K562 (cell line): ENCODE measurements at regions not wholly inside any gene's neighbourhood (a gene's known extent, or its start where the extent isn't known, plus 50 kb on each side); places are given as distances from the start of the nearest gene placed in this dataset.

Source experiments
- ATAC-seq: fragments of 200-7000 bp; cut with Tn5 transposase; 3 replicates; pipeline ENCODE4 v1.9.1; 2020; ENCODE audit warnings: moderate library complexity
- BruUV-seq: library from RNA; stranded (reverse); fragments of 400-500 nt; replicated peaks from 2 replicates; lab custom pipeline; 2021; lab: Mats Ljungman, UMichigan
- CTCF ChIA-PET: fragments of 300-600 bp; formaldehyde crosslinking; extraction: SDS; loops from one replicate; lab custom pipeline; 2021; ENCODE audit warnings: low intra/inter-chr PET ratio; lab: Yijun Ruan, JAX
- POLR2A ChIA-PET: fragments of 300-600, 350-650 bp; sonication (Branson Sonifier 250); formaldehyde crosslinking; extraction: SDS; loops from one replicate; lab custom pipeline; 2021; ENCODE audit warnings: antibody characterized with exemption, inconsistent platforms; lab: Yijun Ruan, JAX
- DNase-seq, 4 experiments: peaks; one replicate each; pipeline versions ENCODE4 v3.0.0 to v3.0.0-alpha.2; 2011 to 2018; ENCODE audit warnings: low spot score in 3 of 4, mixed read lengths in 3 of 4; ENCODE audit errors: extremely low read depth in 1 of 4
- FAIRE-seq: peaks from 2 replicates; lab custom pipeline; 2011; peaks lifted over from hg19 to GRCh38; lab: Jason Lieb, UNC
- H2AFZ ChIP-seq: 2 replicates; pipeline ENCODE4 v1.6.0; 2011; ENCODE audit warnings: low read depth, low read length, control low read depth, inconsistent platforms
- H3K27ac ChIP-seq: fragments of 200-600 bp; 3 replicates; pipeline ENCODE4 v1.8.0; 2011; ENCODE audit warnings: low read depth, mild to moderate bottlenecking, control low read depth, inconsistent platforms, low read length, moderate library complexity, mixed read lengths; ENCODE audit errors: extremely low read depth
- H3K27me3 ChIP-seq, 2 experiments: fragments of 300-600 bp in 1 of 2; 2 replicates in 1 of 2; 3 replicates in 1 of 2; pipeline versions ENCODE4 v1.6.0 to v1.8.0; 2011; ENCODE audit warnings: inconsistent platforms in 2 of 2, low read length in 2 of 2, mild to moderate bottlenecking in 1 of 2, mixed read lengths in 1 of 2, moderate library complexity in 1 of 2; ENCODE audit not compliant: control insufficient read depth in 2 of 2, insufficient read depth in 2 of 2
- H3K36me3 ChIP-seq: fragments of 300-600 bp; 3 replicates; pipeline ENCODE4 v1.8.0; 2011; ENCODE audit warnings: mild to moderate bottlenecking, low read length, inconsistent platforms; ENCODE audit not compliant: control insufficient read depth, insufficient read depth
- H3K4me1 ChIP-seq, 2 experiments: fragments of 200-600 bp in 1 of 2; replicated peaks in 1 of 2; 2 replicates in 1 of 2; 3 replicates in 1 of 2; pipeline versions ENCODE4 v1.5.1 to v1.8.0; 2011; ENCODE audit warnings: inconsistent platforms in 2 of 2, low read length in 2 of 2, mild to moderate bottlenecking in 1 of 2, mixed read lengths in 1 of 2, moderate library complexity in 1 of 2; ENCODE audit not compliant: control insufficient read depth in 2 of 2, insufficient read depth in 2 of 2
- H3K4me2 ChIP-seq: 2 replicates; pipeline ENCODE4 v1.6.1; 2011; ENCODE audit warnings: low read length, control low read depth, inconsistent platforms, mixed read lengths; ENCODE audit not compliant: insufficient read depth
- H3K4me3 ChIP-seq: fragments of 200-600 bp; sonication (generic), shearing (Covaris generic); 2 replicates; pipeline ENCODE4 v1.5.1; 2016; ENCODE audit warnings: control low read depth, inconsistent platforms
- H3K79me2 ChIP-seq: fragments of 200-600 bp; 3 replicates; pipeline ENCODE4 v1.8.0; 2011; ENCODE audit warnings: low read length, inconsistent platforms; ENCODE audit not compliant: control insufficient read depth, insufficient read depth
- H3K9ac ChIP-seq, 2 experiments: 2 replicates each; pipeline versions ENCODE4 v1.6.0 to v1.6.1; 2011; ENCODE audit warnings: low read depth in 2 of 2, low read length in 2 of 2, control low read depth in 1 of 2, inconsistent platforms in 1 of 2, mild to moderate bottlenecking in 1 of 2, mixed read lengths in 1 of 2; ENCODE audit not compliant: insufficient read depth in 1 of 2
- H3K9me1 ChIP-seq: one replicate; pipeline ENCODE4 v1.6.0; 2011; ENCODE audit warnings: inconsistent platforms, mild to moderate bottlenecking, low read length, moderate library complexity; ENCODE audit not compliant: control insufficient read depth, insufficient read depth
- H3K9me3 ChIP-seq: replicated peaks from 2 replicates; pipeline ENCODE4 v1.5.1; 2011; ENCODE audit warnings: low read depth, low read length, inconsistent platforms; ENCODE audit not compliant: control insufficient read depth, insufficient read depth
- H4K20me1 ChIP-seq: replicated peaks from 2 replicates; pipeline ENCODE4 v1.6.1; 2011; ENCODE audit warnings: low read length, inconsistent platforms, mixed read lengths; ENCODE audit not compliant: control insufficient read depth, insufficient read depth
- BCLAF1 ChIP-seq, 2 experiments: fragments of 450-650 bp in 1 of 2; IDR thresholded peaks; 2 replicates each; pipeline ENCODE4 v1.6.1; 2011 to 2017; ENCODE audit warnings: low read depth in 2 of 2, antibody characterized with exemption in 1 of 2, borderline replicate concordance in 1 of 2, low read length in 1 of 2, mild to moderate bottlenecking in 1 of 2, mixed read lengths in 1 of 2; ENCODE audit not compliant: control insufficient read depth in 1 of 2
- CXXC5 ChIP-seq: fragments of 250-450 bp; sonication (Bioruptor Pico); IDR thresholded peaks from 2 replicates; pipeline ENCODE4 v1.8.0; 2022; ENCODE audit warnings: inconsistent platforms, mild to moderate bottlenecking, moderate library complexity
- FOXJ3 ChIP-seq: sonication (generic); formaldehyde crosslinking; IDR thresholded peaks from 2 replicates; pipeline ENCODE4 v1.4.0; 2020; ENCODE audit warnings: mild to moderate bottlenecking, missing genetic modification reagents
- HBP1 ChIP-seq: fragments of 450-650 bp; formaldehyde crosslinking; IDR thresholded peaks from 2 replicates; pipeline ENCODE4 v1.4.0; 2022; ENCODE audit warnings: missing genetic modification characterization
- HDAC2 ChIP-seq: fragments of 450-650 bp; IDR thresholded peaks from 2 replicates; pipeline ENCODE4 v1.6.1; 2016; ENCODE audit warnings: mild to moderate bottlenecking
- HMG20B ChIP-seq: fragments of 250-450 bp; sonication (Bioruptor Pico); IDR thresholded peaks from 2 replicates; pipeline ENCODE4 v1.5.0; 2021; ENCODE audit warnings: mild to moderate bottlenecking
- HOXB6 ChIP-seq: fragments of 250-450 bp; sonication (Bioruptor Pico); IDR thresholded peaks from 2 replicates; pipeline ENCODE4 v1.5.1; 2022; ENCODE audit warnings: mild to moderate bottlenecking, borderline replicate concordance
- KDM1A ChIP-seq, 2 experiments: fragments of 450-650 bp; IDR thresholded peaks; 2 replicates each; pipeline ENCODE4 v1.6.1; 2016; ENCODE audit warnings: mild to moderate bottlenecking in 2 of 2
- LCOR ChIP-seq: sonication (generic); formaldehyde crosslinking; IDR thresholded peaks from 2 replicates; pipeline ENCODE4 v1.8.0; 2022; ENCODE audit warnings: mild to moderate bottlenecking, missing genetic modification reagents
- NR3C1 ChIP-seq: sonication (generic); formaldehyde crosslinking; IDR thresholded peaks from 2 replicates; pipeline ENCODE4 v1.8.1; 2022; ENCODE audit warnings: missing genetic modification reagents
- PHB2 ChIP-seq: fragments of 450-650 bp; IDR thresholded peaks from 2 replicates; pipeline ENCODE4 v1.6.1; 2017; ENCODE audit warnings: low read depth
- THAP7 ChIP-seq: fragments of 250-450 bp; sonication (Bioruptor Pico); IDR thresholded peaks from 2 replicates; pipeline ENCODE4 v1.5.0; 2021
- TRIM28 ChIP-seq: fragments of 450-650 bp; IDR thresholded peaks from 2 replicates; pipeline ENCODE4 v1.6.1; 2017
- ZFP30 ChIP-seq: fragments of 250-450 bp; sonication (Bioruptor Pico); IDR thresholded peaks from 2 replicates; pipeline ENCODE4 v1.8.0; 2022; ENCODE audit warnings: moderate library complexity, mild to moderate bottlenecking, inconsistent platforms, borderline replicate concordance
- ZNF41 ChIP-seq: fragments of 250-450 bp; sonication (Bioruptor Pico); conservative IDR thresholded peaks from 2 replicates; pipeline ENCODE4 v1.4.0; 2020; ENCODE audit warnings: mild to moderate bottlenecking
- ZNF431 ChIP-seq: sonication (generic); formaldehyde crosslinking; IDR thresholded peaks from 2 replicates; pipeline ENCODE4 v1.8.0; 2022; ENCODE audit warnings: mild to moderate bottlenecking, missing genetic modification reagents
- ZNF696 ChIP-seq: fragments of 250-450 bp; sonication (Bioruptor Pico); conservative IDR thresholded peaks from 2 replicates; pipeline ENCODE4 v1.4.0; 2020; ENCODE audit warnings: mild to moderate bottlenecking, moderate library complexity
- WGBS: fragments of 100-300 bp; shearing (Covaris generic); methylation state at CpG from one replicate; pipeline ENCODE4 v1.1.6; 2016; ENCODE audit warnings: low coverage, mixed read lengths; ENCODE audit not compliant: insufficient coverage; ENCODE audit errors: missing lambda C conversion rate; 5-methylcytosine and 5-hydroxymethylcytosine counted together
- in situ Hi-C: fragments of 300-500 bp; cut with MboI; formaldehyde crosslinking; loops from 4 replicates; pipeline ENCODE4 v1.15.0; 2018; ENCODE audit warnings: inconsistent platforms, mixed read lengths
- intact Hi-C: fragments of 100-400 bp; cut with micrococcal nuclease; formaldehyde crosslinking; loops from 2 replicates; pipeline ENCODE4 v1.14.2; 2022

- TF ChIP-seq BCLAF1 (IDR thresholded peaks at IDR 0.05; ENCODE audit: borderline replicate concordance in 1 of 2, control insufficient read depth in 1 of 2, low read depth in 2 of 2, low read length in 1 of 2) (no peak), HOXB6 (CRISPR knock-in tag) (no peak), HMG20B (CRISPR knock-in tag) (no peak), ZNF431 (CRISPR knock-in tag) (no peak), FOXJ3 (CRISPR knock-in tag) (no peak), ZFP30 (CRISPR knock-in tag) (no peak)
Measured at GRCh38 chr17:33769066-33769465, 476.0 kb upstream of the ASIC2 start (continued).

GRCh38 chr17:33776304-33776703, 478.8 kb upstream of the CCL2 start:
- no peaks in the 10 kb centered on the region for H3K36me3 ChIP-seq
- ATAC-seq = no peak
- H2AFZ ChIP-seq = 0 out of 2 replicates have a peak overlapping the region, but pooled peaks have one; percentile 27
- DNase-seq = no peak
- H4K20me1 ChIP-seq = no peaks in the 10 kb centered on the region
- H3K79me2 ChIP-seq = no peaks in the 10 kb centered on the region
- H3K27me3 ChIP-seq = peaks cover 0 to 5% of the 10 kb centered on the region in 2 experiments; a peak in 3 of 5 replicates
- no peak for FAIRE-seq
- 4% methylated on average over 4 of the region's 4 CpGs for WGBS
- H3K27ac ChIP-seq = no peak overlapping the region
- intact Hi-C loops (loop anchor here (5.0 to 10.0 kb wide), 2 partner anchors 248 to 396 kb away; no protein-coding TSS in a partner anchor), in situ Hi-C loops (loop anchor here (10.0 kb wide), 1 partner anchor 368 kb away; no protein-coding TSS in a partner anchor)
- H3K4me2 ChIP-seq = no peak overlapping the region
- no peaks in the 10 kb centered on the region for H3K9me1 ChIP-seq
- no peaks in the 10 kb centered on the region; a peak in 2 of 5 replicates for H3K4me1 ChIP-seq
- no peaks in the 10 kb centered on the region for H3K9me3 ChIP-seq
- no peak overlapping the region for H3K9ac ChIP-seq
- BruUV-seq = no TSS peak
- ChIA-PET POLR2A (no interaction called here), CTCF (no interaction called here)
- H3K4me3 ChIP-seq = no peak overlapping the region
- TF ChIP-seq PHB2 (no peak), NR3C1 (CRISPR knock-in tag) (no peak), KDM1A (IDR thresholded peaks at IDR 0.05) (no peak), LCOR (CRISPR knock-in tag) (no peak), ZNF696 (no peak), CXXC5 (CRISPR knock-in tag) (no peak), HBP1 (CRISPR knock-in tag) (no peak), ZNF41 (CRISPR knock-in tag) (no peak), TRIM28 (no peak), HDAC2 (no peak), THAP7 (no peak)
